WTC11 (cell line): ENCODE measurements at regions not wholly inside any gene's neighbourhood (a gene's known extent, or its start where the extent isn't known, plus 50 kb on each side); places are given as distances from the start of the nearest gene placed in this dataset.
"Not testable (repeated sequence)": the region's sequence is repeated elsewhere in the genome, so short reads cannot be mapped to it uniquely, and the experiment has no call there.

ENCODE experiments used
- ATAC-seq: fragments of 200-7000 bp; cut with Tn5 transposase; 2 replicates; pipeline ENCODE4 v1.10.0; 2021; ENCODE audit warnings: mild to moderate bottlenecking, moderate library complexity
- CTCF ChIA-PET: fragments of 300-600 bp; sonication (Branson Sonifier 250); formaldehyde crosslinking; loops from one replicate; lab custom pipeline; 2021; ENCODE audit warnings: antibody characterized with exemption; lab: Charles Lee
- POLR2A ChIA-PET: fragments of 350-600 bp; sonication (Branson Sonifier 250); formaldehyde crosslinking; loops from one replicate; lab custom pipeline; 2021; ENCODE audit warnings: antibody characterized with exemption; lab: Charles Lee
- DNase-seq: peaks from one replicate; pipeline ENCODE4 v3.0.0; 2021; ENCODE audit warnings: low spot score
- H3K27ac Mint-ChIP-seq: 2 replicates; pipeline ENCODE4 v1.8.0; 2021; ENCODE audit warnings: mixed read lengths
- H3K27me3 Mint-ChIP-seq: 2 replicates; pipeline ENCODE4 v1.8.0; 2021; ENCODE audit warnings: low read depth, mild to moderate bottlenecking, moderate library complexity, mixed read lengths
- H3K36me3 Mint-ChIP-seq: 2 replicates; pipeline ENCODE4 v1.8.0; 2021; ENCODE audit warnings: mixed read lengths
- H3K4me1 Mint-ChIP-seq: 2 replicates; pipeline ENCODE4 v1.8.0; 2022; ENCODE audit warnings: mixed read lengths
- H3K4me3 Mint-ChIP-seq: 2 replicates; pipeline ENCODE4 v1.8.0; 2021; ENCODE audit warnings: mild to moderate bottlenecking, moderate library complexity, mixed read lengths
- H3K9me3 Mint-ChIP-seq: 2 replicates; pipeline ENCODE4 v1.8.0; 2021; ENCODE audit warnings: mixed read lengths
- AFF4 ChIP-seq: sonication (generic); formaldehyde crosslinking; IDR thresholded peaks from 2 replicates; pipeline ENCODE4 v1.8.1; 2023; ENCODE audit warnings: mild to moderate bottlenecking, missing genetic modification reagents, borderline replicate concordance
- CBFB ChIP-seq: sonication (generic); formaldehyde crosslinking; IDR thresholded peaks from 2 replicates; pipeline ENCODE4 v1.8.1; 2022; ENCODE audit warnings: mild to moderate bottlenecking, low read depth, missing genetic modification reagents
- CTCF ChIP-seq: fragments of 200-600 bp; IDR thresholded peaks from 2 replicates; pipeline ENCODE4 v1.8.0; 2022; ENCODE audit warnings: antibody characterized with exemption
- ELF4 ChIP-seq: sonication (generic); formaldehyde crosslinking; IDR thresholded peaks from 2 replicates; pipeline ENCODE4 v1.8.1; 2022; ENCODE audit warnings: low read depth, mild to moderate bottlenecking, moderate library complexity, missing genetic modification reagents
- EMX1 ChIP-seq: fragments of 250-450 bp; sonication (Bioruptor Pico); IDR thresholded peaks from 2 replicates; pipeline ENCODE4 v1.8.0; 2021; ENCODE audit warnings: mild to moderate bottlenecking
- NFYB ChIP-seq: sonication (generic); formaldehyde crosslinking; conservative IDR thresholded peaks from 2 replicates; pipeline ENCODE4 v1.8.0; 2022; ENCODE audit warnings: low read depth, missing genetic modification reagents
- PRRX2 ChIP-seq: fragments of 250-450 bp; sonication (Bioruptor Pico); IDR thresholded peaks from 2 replicates; pipeline ENCODE4 v1.8.0; 2021; ENCODE audit warnings: mild to moderate bottlenecking
- SOX15 ChIP-seq: fragments of 250-450 bp; sonication (Bioruptor Pico); IDR thresholded peaks from 2 replicates; pipeline ENCODE4 v1.9.0; 2021; ENCODE audit warnings: mild to moderate bottlenecking
- ZNF121 ChIP-seq: sonication (generic); formaldehyde crosslinking; IDR thresholded peaks from 2 replicates; pipeline ENCODE4 v1.8.0; 2023; ENCODE audit warnings: missing genetic modification reagents
- ZNF138 ChIP-seq: sonication (generic); formaldehyde crosslinking; conservative IDR thresholded peaks from 2 replicates; pipeline ENCODE4 v1.8.1; 2022; ENCODE audit warnings: mild to moderate bottlenecking, moderate library complexity, missing genetic modification reagents
- ZNF263 ChIP-seq: sonication (generic); formaldehyde crosslinking; IDR thresholded peaks from 2 replicates; pipeline ENCODE4 v1.8.1; 2022; ENCODE audit warnings: low read depth, mild to moderate bottlenecking, moderate library complexity, missing genetic modification reagents
- ZNF281 ChIP-seq: sonication (generic); formaldehyde crosslinking; IDR thresholded peaks from 2 replicates; pipeline ENCODE4 v1.8.0; 2023; ENCODE audit warnings: mild to moderate bottlenecking, missing genetic modification reagents
- ZNF416 ChIP-seq: fragments of 250-450 bp; sonication (Bioruptor Pico); IDR thresholded peaks from 2 replicates; pipeline ENCODE4 v1.9.0; 2021; ENCODE audit warnings: mild to moderate bottlenecking, inconsistent platforms
- ZNF532 ChIP-seq: fragments of 250-450 bp; sonication (Bioruptor Pico); IDR thresholded peaks from 2 replicates; pipeline ENCODE4 v1.9.0; 2021; ENCODE audit warnings: mild to moderate bottlenecking, borderline replicate concordance

GRCh38 chr2:62641410-62641843, 64.1 kb upstream of the EHBP1 start:
- peaks cover 5% of the 10 kb centered on the region; the same call in 1 of the 2 replicates for H3K36me3 Mint-ChIP-seq
- ATAC-seq (no peak), DNase-seq (no peak)
- H3K4me3 Mint-ChIP-seq = no peak overlapping the region
- ChIA-PET POLR2A (no interaction called here), CTCF (interaction anchor here (0.6 kb wide), 1 partner anchor 55 kb away, joined by 3 read pairs; no protein-coding TSS in a partner anchor)
- H3K27ac Mint-ChIP-seq = no peak overlapping the region
- peaks cover 22% of the 10 kb centered on the region for H3K9me3 Mint-ChIP-seq
- TF ChIP-seq EMX1 (CRISPR knock-in tag) (no peak), SOX15 (CRISPR knock-in tag) (no peak), NFYB (no peak), CBFB (no peak), CTCF (no peak)
- H3K27me3 Mint-ChIP-seq = no peaks in the 10 kb centered on the region
- peaks cover 7% of the 10 kb centered on the region for H3K4me1 Mint-ChIP-seq

- no peak for TF ChIP-seq ZNF263 (CRISPR knock-in tag)
- TF ChIP-seq PRRX2 (CRISPR knock-in tag) = no peak
- TF ChIP-seq AFF4 = no peak
- no peak for TF ChIP-seq ELF4 (CRISPR knock-in tag)
- TF ChIP-seq ZNF416 (CRISPR knock-in tag) = no peak
- no peak for TF ChIP-seq ZNF281 (CRISPR knock-in tag)
- no peak for TF ChIP-seq ZNF532 (CRISPR knock-in tag)
- no peak for TF ChIP-seq ZNF121 (CRISPR knock-in tag)
- no peak for TF ChIP-seq ZNF138 (CRISPR knock-in tag)
- TF ChIP-seq, all 79 proteins: peak for 0
- ATAC-seq = no peak
- Mint-ChIP-seq H3K9me3 (peaks cover 44% of the 10 kb centered on the region), H3K36me3 (peaks cover 26% of the 10 kb centered on the region), H3K27ac (no peak overlapping the region), H3K4me1 (0 out of 2 replicates have a peak, but pooled peaks cover 2% of the 10 kb centered on the region), H3K4me3 (no peak overlapping the region), H3K27me3 (no peaks in the 10 kb centered on the region)
- ChIA-PET POLR2A (interaction anchor here (0.5 kb wide), 1 partner anchor 219 kb away, joined by 3 read pairs; no protein-coding TSS in a partner anchor), CTCF (no interaction called here)
- DNase-seq = no peak
Observed at GRCh38 chr2:62631160-62632085, 74.1 kb upstream of the EHBP1 start.

GRCh38 chr2:62630206-62630605, 75.3 kb upstream of the EHBP1 start:
- ATAC-seq, H3K4me3 Mint-ChIP-seq, CTCF ChIA-PET, H3K4me1 Mint-ChIP-seq, H3K27ac Mint-ChIP-seq, DNase-seq, POLR2A ChIA-PET, H3K27me3 Mint-ChIP-seq: not testable (repeated sequence)
- Mint-ChIP-seq H3K9me3 (peaks cover 36% of the 10 kb centered on the region), H3K36me3 (peaks cover 26% of the 10 kb centered on the region)

GRCh38 chr2:62629310-62629709, 76.2 kb upstream of the EHBP1 start:
- DNase-seq, H3K4me1 Mint-ChIP-seq, H3K27ac Mint-ChIP-seq, H3K4me3 Mint-ChIP-seq, POLR2A ChIA-PET, ATAC-seq, CTCF ChIA-PET, H3K27me3 Mint-ChIP-seq: not testable (repeated sequence)
- H3K9me3 Mint-ChIP-seq = peaks cover 30% of the 10 kb centered on the region
- H3K36me3 Mint-ChIP-seq = peaks cover 22% of the 10 kb centered on the region
